NCI-H774 (cell line): ENCODE measurements at regions not wholly inside any gene's neighbourhood (a gene's known extent, or its start where the extent isn't known, plus 50 kb on each side); places are given as distances from the start of the nearest gene placed in this dataset.

Experiments
- DNase-seq: peaks from one replicate; lab custom pipeline; 2025; lab: John Stamatoyannopoulos, UW

DNA sequence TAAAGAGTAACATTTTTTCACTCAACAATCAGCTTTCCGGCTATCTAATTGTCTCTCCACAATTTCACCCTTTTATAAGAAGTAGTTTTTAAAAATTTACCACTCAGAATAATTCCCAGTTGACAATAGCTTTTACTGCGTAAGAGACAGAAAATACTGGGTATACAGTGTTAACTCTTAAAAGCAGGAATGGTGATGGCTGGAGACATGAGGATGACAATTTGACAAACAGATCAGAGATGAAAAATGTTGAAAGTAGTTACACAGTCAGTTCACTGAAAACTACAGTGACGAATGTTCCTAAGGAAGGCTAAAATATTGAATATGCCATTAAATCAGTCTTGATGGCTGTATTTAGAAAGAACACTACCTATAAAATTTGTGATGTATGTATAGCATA is 1146.8 kb upstream of the B3GALT2 start:
- no peak for DNase-seq

DNA sequence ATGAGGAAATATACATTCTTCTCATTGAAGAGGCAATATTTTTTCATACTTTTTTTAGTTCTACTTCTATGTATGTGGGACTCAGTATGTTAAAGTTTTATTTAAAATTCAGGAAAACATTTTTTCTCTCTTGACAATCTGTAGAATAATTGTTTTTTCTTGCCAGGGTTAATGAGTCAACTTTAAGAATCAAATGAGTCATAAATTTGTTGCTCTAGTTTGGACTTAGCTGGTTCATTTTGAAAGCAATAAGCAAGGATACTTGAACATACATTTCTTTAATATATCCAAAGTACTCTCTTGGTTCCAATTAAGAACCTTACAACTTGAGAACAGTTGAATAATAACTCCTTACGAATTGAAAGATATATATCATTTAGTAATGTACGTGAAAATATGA is 1145.3 kb upstream of the B3GALT2 start:
- DNase-seq: no peak

DNA sequence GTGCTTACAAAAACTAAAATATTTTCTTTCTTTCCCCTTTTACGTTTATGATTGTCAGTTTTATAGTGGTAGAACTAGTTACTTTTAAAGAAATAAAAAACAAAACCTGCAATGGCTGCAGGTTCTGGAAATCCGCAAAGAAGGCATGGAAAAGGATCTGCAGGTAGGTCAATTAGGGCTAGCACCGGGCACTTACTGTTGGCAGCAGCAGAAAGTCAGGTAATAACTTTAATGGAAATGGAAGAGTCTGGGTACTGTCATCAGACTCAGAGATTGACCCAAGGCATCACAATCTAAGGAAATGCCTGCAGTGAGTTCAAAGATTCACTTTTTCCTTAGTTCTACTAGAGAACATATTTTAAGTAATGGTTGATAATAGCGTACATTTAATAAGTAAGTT is 1136.3 kb upstream of the B3GALT2 start:
- no peak for DNase-seq

DNA sequence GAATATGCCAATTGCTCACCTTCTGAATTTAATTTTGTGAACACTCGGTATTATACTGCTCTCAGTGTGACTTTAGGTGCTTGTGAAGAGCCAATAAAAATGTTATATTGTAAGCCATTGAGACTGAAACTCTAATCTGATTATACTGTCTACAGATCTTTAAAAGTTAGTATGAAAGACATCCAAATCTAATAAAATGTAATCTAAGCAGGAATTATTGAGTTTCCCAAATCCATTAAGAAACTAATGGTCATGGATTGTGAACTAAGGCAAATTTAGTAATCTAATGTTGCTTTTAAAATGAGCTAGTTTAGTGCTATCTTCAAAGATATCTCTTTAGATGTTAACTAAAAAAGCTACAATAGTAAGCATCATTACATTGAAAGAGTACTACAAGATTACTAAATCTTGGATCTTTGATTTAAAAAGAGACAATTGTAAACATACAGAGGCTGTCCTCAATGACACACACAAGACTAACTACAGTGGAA is 1132.4 kb upstream of the B3GALT2 start:
- DNase-seq: no peak

DNA sequence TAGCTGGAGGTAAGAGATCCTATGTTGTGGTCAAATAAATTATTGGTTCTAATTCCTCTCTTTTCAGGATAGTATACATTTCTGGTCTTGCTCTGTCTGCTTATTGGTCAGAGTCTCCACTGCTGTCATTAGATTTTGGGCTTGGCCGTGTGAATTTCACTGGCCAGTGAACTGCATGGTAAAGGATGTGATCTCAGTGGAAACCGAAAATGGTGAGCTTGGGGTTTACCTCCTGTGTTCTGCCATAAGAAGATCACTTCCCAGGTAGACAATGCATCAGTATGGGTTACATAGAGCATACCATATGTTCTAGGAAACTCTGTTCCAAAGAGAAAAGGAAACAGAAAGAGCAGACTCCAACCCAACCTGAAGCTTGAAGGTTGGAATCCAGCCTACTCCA is 1123.3 kb upstream of the B3GALT2 start:
- no peak for DNase-seq

DNA sequence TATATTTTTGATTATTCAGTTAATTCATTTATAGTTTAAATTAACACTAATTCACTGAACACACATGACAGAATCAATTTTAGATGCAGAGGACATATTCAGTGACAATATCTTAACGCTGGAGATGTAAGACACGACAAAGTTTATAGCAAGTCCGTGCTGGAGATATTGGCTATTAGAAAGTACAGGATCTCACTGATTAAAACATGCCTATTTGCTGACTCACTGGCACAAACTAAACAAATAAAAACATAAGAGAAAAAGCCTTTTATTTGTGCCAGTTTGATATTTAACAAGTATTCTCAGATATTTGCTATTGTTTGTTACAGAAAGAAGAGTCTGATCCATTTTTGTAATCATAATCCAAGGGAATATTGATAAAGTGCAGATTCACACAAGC is 1122.9 kb upstream of the B3GALT2 start:
- DNase-seq: no peak

DNA sequence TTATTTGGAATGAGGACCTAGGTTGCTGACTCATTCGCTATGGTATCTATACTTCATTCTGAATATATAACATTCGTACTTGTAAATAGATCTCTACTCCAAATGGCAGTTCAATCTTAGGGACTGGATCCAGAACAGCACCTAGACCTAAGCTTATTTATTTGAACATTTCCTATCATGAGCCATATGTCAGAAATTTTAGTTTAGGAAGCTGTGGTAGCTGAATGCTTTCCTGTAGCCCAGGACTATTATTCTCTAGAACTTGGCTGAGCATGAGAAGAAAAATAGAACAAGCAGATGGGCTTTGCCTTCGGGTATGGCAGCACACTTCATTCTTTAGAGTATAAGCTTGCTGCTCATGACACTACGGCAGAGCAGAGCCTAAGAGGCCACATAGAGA is 1114.4 kb upstream of the B3GALT2 start:
- DNase-seq: no peak

DNA sequence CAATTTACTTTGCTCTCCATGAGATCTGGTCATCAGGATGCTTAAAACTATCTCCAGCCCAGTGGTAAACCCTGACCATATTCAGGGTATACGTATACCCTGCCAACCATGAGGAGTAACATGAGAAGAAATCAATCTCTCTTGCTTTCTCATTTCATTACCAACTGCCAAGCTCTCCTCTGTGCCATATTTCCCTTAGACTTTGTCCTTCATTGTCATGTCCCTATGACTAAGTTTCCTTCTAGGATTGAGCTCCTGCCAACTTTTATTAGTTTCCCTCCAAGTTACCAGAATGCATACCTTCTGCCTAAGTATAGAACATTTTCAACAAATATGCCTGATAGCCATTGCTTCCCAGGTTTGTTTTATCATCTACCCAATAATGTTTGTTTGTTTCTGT is 1113.9 kb upstream of the B3GALT2 start:
- DNase-seq: no peak

DNA sequence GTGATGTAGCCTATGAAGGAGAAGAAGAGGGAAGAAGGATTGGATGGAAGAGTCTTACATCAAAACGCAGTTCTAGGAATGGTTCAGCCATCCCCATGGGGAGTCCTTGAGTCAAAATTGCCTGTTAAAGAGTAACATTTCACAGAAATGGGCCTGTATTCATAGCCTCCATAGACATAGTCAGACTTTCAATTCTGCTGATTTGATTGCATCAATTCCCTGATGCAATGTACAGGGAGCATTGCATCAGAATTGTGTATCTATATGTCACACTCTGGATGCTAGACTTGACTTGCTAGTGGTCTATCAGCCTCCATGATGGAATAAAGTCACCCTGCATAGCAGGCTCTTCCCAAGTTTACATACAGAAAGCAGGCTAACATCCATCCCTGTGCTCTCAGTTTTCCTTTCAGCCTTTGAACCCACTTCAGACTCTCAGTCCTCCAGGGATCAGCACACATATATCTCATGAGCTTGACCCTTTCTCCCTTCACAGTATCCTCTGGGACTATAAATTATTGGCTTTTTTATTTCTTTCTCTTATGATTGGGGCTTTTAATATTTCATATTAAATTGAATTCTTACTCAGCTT is 1111.7 kb upstream of the B3GALT2 start:
- no peak for DNase-seq

DNA sequence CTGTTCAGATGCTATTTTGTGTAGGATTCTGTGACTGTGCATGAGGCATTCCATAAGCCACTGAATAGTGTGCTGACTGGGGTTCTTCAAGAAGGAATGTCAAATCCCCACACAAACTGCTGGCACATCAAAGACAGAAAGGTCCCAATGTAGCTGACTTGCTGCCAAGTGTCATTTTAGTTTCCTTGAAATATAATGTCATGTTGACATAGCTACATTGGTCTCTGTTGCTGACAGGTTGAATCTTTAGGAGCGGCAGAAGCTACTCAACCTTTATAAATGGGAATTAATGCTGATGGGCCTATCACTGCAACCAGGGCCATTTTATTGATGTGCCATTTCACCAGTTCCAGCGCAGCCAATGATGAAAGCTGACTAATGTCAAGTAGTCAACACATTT is 1110.7 kb upstream of the B3GALT2 start:
- no peak for DNase-seq

DNA sequence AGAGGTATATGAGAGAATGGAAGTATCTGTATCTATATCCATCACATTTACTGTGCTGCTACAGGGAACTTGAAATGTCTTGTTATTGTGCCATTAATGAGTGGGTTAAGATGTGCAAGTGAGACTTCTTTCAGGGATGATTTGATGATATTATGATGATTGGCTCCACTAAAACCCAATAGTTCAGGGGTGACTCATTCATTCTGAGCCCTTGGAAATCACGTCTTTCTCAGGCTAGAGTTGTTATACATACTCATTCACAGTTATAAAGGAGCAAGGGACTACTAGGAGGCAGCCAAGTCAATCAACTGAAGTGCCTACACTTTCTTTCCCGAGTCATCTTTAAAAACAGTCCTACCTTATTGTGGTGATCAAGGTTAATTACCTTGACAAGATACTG is 1109.8 kb upstream of the B3GALT2 start:
- DNase-seq: no peak

DNA sequence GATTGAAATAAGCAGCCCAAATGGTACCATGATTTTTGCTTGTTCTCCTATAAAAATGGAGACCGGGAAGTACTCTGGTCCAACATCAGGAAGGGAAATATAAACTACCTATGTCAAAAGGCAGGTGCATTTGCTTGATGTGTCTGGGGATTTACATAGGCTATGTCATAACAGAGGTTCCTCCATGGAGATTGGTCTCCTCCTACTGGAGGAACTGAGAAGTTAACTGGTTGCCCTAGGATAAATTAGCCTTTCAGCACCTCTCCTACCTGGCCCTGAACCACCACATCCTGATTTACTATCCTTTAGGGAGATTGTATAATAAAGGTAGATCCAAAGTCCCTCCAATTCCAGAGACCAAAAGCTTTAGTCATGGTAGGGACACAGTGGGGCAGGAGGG is 1109.3 kb upstream of the B3GALT2 start:
- DNase-seq: peak; percentile 21

DNA sequence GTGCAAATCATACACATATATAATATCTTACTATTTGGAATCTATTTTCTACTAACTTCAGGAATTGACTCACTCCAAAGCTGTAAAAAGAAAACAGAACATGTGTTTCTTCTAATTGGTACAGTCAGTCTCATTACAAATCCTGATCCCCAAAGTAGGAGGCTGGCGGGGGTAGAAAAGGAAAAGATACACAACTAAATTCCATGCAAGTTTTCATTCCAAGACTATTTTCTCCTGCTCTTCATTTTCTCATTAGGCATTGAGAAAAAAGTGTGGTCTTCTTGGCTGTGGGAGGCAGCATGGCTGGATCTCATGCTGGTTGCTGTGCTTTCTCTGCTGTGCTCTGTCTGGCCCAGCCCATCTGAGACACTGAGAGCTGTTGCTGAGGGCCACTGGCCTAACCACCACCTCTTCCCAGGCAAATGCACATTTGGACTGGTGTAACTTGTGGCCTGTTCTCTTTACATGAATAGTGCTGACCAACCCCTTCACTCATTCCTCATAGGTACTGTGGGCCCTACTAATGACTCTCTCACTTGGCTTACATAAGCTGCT is 1107.5 kb upstream of the B3GALT2 start:
- DNase-seq: no peak

DNA sequence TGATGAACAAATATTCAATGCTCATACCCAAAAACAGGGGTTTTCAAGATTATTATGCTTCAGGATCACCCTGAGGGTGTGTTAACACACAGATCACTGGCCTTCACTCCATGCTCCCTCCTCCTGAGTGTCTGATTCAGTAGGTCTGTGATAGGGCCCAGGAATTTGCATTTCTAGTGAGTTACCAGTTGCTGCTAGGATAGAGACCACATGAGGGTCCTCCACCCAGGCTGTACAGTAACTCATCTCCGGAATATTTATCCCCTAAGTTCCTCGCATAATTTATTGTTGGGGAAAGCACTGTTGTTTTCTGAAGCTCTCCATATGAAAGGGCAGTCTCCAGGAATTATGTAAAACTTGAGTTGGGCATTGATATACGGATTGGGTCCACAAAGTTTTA is 1106.6 kb upstream of the B3GALT2 start:
- DNase-seq: no peak

DNA sequence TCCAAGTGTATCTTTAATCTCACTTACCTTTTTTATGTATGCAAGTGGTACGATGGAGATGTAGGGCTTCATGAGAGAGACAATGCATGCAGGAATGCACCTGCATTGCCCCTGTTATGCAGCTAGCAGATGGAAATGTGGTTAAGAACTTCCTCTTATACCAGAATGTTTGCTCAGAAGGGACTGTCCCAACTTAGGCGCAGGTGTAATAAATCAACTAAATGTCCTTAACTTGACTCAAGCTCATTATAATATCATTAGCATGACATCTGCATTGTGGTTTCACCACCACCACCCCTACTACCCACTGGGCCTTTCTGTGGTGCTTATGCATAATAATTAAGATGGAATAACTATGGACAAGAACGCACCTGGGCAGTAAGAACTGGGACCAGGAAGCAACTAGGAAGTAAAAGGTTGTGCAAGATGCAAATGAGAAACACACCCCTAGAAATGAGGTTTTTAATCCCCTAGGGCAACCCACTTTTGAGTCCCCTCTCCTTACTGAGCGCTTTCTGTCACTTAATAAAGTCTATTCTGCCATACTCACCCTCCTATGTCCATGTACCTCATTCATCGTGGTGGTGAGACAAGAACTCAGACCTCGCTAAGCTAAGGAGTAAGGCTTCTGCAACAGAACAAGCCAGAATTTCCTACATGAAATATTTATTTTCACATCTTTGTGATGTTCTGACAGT is 1103.3 kb upstream of the B3GALT2 start:
- no peak for DNase-seq

DNA sequence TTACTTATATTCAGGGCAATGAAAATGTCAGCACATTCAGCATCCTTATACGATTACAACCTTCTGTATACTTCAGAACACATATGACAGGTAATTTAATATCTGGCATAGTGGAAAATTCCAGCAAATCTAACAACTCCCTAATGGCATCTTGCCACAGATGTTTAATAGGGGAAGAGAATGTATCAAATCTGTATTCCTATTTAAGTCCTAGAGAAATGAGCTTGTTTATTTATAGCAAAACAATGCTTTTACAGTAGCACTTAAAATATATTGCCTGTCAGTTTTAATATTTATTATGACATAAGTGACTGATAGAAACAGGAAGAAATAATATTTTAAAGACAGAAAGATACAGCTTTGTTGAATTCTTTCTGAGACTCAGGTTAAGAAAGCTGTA is 1101.8 kb upstream of the B3GALT2 start:
- DNase-seq: no peak

DNA sequence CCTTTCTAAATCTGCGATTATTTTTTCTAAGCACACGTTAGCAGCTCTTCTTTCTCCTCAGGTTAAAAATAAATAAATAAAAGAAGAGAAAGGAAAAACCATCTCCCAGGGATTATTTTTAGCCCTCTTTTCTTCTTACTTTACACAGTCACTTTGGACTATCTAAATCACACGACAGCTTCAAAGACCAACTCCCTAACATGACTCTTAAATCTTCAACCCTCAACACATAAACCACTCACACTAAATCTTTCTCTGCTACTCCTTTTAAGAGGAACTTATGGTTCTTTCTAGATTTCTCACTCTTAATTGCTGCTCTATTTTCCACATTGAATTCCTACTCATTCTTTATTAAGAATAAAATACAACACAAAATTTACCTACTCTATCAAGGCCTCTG is 1095.0 kb upstream of the B3GALT2 start:
- DNase-seq: no peak

DNA sequence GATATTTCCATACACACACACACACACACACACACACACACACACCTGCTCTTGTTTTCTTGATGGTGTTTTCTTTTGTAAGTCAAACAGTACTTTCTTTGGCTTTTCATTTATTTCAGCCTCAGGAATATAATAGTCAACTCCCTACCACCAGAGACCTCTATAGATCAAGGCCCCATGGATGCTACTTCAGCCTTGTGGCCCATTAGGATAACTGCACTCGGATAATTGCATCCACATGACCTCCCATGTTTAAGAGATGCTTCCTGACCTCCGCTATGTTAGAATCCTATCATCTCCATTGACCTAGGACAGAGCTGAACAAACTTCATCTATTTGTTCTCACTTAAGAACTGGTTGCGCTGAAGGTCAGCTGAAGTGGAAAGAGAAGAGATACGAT is 1094.0 kb upstream of the B3GALT2 start:
- no peak for DNase-seq

DNA sequence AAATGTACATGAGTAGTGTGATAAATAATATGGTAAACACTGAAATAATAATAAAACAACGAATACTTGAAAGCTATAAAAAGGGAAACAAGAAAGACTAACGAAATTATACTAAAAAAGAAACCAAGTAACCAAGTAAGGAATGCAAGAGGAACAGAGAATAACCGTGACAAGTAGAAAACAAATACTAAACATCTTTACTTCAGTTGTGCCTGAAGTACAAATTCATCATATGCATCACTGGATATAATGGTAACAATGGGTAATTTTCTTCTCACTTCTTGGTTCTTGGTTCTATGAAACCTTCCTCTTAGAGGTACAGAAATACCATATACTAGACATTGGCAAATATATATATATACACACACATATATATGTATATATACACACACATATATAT is 1093.6 kb upstream of the B3GALT2 start:
- no peak for DNase-seq

DNA sequence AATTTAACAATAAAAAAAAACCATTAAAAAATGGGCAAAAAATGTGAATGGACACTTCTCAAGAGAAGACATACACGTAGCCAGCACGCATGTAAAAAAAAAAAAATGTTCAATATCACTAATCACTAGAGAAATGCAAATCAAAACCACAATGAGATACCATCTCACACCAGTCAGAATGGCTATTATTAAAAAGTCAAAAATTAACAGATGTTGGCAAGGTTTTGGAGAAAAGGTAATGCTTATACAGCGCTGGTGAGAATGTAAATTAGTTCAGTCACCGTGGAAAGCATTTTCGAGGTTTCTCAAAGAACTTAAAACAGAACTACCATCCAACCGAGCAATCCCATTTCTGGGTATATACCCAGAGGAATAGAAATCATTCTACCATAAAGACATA is 1091.5 kb upstream of the B3GALT2 start:
- no peak for DNase-seq

DNA sequence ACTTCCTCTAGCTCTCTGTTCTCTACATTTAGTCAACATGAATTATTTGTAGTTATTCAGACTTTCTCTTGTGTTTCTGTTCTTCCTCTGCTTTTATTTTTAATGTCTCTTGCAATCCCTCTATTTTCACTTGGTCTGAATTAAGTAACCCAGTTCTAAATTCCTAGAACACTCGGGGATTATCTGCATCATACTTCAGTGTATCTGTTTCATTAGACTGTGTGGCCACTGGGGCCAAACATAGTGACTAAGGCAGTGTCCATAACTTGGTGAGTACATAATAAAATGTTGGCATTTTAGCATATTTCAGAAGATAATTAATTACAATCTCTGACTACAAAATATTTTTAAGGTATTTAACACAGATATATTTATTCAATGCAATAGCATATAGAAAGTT is 1087.2 kb upstream of the B3GALT2 start:
- no peak for DNase-seq

DNA sequence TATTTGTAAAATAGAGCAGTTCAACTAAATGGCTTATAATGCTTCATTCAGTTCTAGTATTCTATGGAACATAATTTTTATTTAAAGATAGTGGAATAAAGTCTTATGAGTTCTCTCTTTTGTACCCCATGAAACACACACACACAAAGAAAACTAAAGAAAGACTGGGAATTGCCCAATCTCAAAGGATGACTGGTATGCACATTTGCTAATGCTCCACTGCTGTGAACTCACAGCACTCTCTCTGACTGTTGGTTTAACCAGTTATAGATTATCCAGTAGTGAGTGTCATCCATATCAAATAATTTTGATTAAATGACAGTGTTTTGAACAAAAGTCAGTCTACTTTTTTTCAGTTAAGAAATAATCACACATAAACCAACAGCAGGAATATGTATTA is 1082.4 kb upstream of the B3GALT2 start:
- no peak for DNase-seq

DNA sequence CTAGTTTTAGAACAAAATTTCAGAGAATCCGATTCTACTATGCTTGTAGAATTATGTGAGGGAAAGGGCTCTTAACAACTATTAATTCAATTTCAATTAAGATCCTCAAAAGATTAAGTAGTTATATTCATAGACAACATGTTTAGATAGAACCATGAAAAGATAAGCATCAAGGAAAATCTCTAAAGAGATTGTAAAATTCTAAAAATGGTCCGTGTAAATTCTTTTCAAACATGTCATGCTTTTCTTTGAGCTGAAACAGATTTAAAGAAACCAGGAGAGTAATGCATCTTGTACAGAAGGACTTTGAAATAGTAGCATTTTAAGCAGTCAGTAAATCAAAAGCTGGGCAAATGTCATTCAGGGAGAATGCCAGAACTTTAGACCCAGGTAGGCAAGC is 1080.6 kb upstream of the B3GALT2 start:
- DNase-seq: no peak

DNA sequence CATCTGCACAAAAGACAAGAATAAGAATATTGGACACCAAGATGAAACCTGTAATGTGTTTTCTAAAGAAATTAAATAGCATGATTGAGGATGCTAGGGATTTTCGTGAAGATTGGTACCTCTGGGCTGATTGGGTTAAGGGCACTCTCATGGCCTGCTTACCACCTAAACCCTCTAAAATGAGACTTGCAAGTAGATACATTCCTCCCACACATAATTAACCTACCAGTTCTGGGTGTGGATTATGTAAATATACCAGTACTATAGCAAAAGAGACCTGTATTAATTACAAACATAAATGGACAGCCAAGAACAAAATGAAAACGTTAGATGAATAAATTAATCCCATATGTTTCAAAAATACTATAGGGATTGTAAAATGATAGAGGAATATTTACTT is 1069.6 kb upstream of the B3GALT2 start:
- no peak for DNase-seq
